Large intestine (tissue), 3 donors: ENCODE measurements at regions not wholly inside any gene's neighbourhood (a gene's known extent, or its start where the extent isn't known, plus 50 kb on each side); places are given as distances from the start of the nearest gene placed in this dataset.
"Not testable (repeated sequence)": the region's sequence is repeated elsewhere in the genome, so short reads cannot be mapped to it uniquely, and the experiment has no call there.

ENCODE experiments used
- DNase-seq, 2 donors: peaks; one replicate each; pipeline versions ENCODE4 v3.0.0 to v3.0.0-alpha.2; 2013
- H3K27ac ChIP-seq: one replicate; pipeline ENCODE4 v1.5.1; 2013; ENCODE audit warnings: low read length
- H3K27me3 ChIP-seq: 2 replicates; pipeline ENCODE4 v1.6.1; 2013; ENCODE audit warnings: low read length; ENCODE audit not compliant: control insufficient read depth, insufficient read depth
- H3K36me3 ChIP-seq: 2 replicates; pipeline ENCODE4 v1.6.1; 2013; ENCODE audit warnings: low read length; ENCODE audit not compliant: control insufficient read depth, insufficient read depth
- H3K4me1 ChIP-seq: one replicate; pipeline ENCODE4 v1.6.1; 2013; ENCODE audit warnings: low read length; ENCODE audit not compliant: control insufficient read depth, insufficient read depth
- H3K4me3 ChIP-seq: one replicate; pipeline ENCODE4 v1.5.1; 2013; ENCODE audit warnings: low read length
- H3K9me3 ChIP-seq: one replicate; pipeline ENCODE4 v1.6.1; 2013; ENCODE audit warnings: mild to moderate bottlenecking, low read depth, low read length, moderate library complexity; ENCODE audit not compliant: control insufficient read depth
- WGBS: methylation state at CpG from one replicate; pipeline ENCODE4 v1.1.5; 2013; ENCODE audit warnings: low lambda C conversion rate; ENCODE audit not compliant: insufficient coverage; 5-methylcytosine and 5-hydroxymethylcytosine counted together

DNA sequence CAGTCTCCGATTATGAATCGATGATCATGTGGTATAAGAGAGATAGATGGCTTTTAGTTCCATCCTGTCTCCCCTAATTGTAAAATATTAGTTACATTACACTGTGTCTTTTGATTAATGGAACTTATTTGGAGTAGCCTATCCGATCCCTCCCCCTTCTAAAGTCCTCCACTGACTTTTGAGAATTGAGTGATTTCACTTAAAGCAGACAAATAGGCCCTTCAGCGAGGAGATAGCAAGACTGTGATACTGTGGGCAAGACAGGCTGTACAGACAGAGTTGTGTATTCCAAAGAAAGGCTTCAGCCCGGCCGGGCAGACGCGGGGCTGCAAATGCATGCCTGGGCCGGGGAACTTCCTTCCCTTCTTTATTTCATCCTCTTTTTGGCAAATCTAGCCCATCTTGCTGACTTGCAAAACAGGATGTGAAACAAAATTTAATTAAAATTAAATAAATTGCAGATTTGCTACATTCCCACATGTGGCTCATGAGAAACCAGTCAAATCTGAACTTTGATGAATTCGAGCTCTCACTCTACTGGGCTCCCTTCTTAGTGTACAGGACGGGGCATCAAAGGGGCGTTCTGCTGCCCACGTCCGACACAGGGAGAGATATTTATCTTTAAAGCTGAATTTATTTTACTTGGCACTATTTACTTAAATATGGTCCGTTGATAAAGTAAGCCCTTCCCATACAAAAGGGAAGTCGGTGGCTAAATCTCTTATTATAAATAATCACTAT lies 314.8 kb downstream of the ZNF536 start:
- Histone ChIP-seq H3K4me1 (no peaks in the 10 kb centered on the region), H3K4me3 (no peak overlapping the region), H3K9me3 (no peaks in the 10 kb centered on the region), H3K27ac (no peak overlapping the region), H3K36me3 (no peaks in the 10 kb centered on the region), H3K27me3 (peaks cover 22% of the 10 kb centered on the region)
- no peak for DNase-seq
- WGBS: 0% methylated on average over 2 of the region's 16 CpGs

DNA sequence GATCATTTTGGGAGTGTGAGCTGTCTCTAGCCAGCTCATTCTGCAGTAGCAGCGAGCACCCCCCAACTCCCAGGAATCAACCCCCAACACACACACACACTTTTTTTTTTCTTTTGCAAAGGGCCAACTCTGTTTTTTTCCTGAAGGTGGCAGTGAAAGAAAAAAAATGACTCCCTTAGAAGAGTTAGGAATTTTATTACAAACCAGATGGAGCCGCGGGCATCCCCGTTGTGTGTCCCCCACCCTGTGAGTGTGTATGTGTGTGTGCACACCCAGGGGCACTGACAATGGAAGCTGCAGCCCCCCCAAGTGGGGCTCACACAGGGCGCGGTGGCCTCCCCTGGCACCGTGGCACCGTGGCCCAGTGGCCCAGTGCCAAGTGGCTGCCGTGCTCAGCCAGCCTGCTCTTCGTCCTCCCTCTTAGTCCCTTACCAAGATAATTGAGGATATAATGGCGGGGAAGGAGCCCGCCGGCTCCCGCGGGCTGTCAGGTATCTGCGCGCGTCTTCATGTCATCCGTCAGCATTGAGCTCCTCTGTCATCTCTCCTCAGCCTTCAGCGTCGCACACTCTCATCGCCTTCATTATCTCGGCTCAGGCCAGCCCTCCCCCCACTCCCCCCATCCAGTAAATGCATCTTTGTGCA lies 314.1 kb downstream of the ZNF536 start:
- Histone ChIP-seq H3K9me3 (no peaks in the 10 kb centered on the region), H3K36me3 (no peaks in the 10 kb centered on the region), H3K4me3 (no peak overlapping the region), H3K27ac (no peak overlapping the region), H3K27me3 (peaks cover 15% of the 10 kb centered on the region), H3K4me1 (no peaks in the 10 kb centered on the region)
- no CpG with 5 or more reads among the region's 23 CpGs for WGBS
- no peak for DNase-seq

DNA sequence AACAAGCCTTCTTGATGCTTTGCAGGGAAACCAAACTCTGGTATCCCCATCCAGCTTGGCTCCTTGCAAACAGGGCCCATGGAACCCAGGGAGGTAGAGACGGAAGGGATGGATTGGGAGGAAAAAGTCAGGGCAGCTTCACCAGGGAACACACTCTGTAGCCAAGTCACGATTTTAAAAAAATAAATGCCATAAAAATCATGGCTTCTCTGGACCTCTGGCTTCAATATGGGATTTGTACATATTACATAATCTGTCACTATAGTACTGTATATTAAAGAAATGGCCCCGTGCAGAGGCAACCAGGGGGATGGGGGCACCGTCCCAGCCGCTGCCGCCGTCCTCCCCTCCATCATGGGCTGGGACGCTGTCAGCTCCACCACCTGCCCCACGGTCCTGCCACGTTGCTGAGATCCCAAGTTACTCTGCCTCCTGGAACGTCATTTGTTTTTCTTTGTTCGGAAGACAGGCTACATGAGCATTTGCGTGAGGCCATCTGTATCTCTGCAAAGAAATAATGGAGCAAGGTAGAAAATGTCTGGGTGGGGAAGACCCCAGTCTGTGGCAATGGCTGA lies 313.3 kb downstream of the ZNF536 start:
- DNase-seq: no peak
- Histone ChIP-seq H3K27me3 (peaks cover 8% of the 10 kb centered on the region), H3K27ac (no peak overlapping the region), H3K9me3 (no peaks in the 10 kb centered on the region), H3K4me1 (no peaks in the 10 kb centered on the region), H3K4me3 (no peak overlapping the region), H3K36me3 (no peaks in the 10 kb centered on the region)
- WGBS: no CpG with 5 or more reads among the region's 13 CpGs

DNA sequence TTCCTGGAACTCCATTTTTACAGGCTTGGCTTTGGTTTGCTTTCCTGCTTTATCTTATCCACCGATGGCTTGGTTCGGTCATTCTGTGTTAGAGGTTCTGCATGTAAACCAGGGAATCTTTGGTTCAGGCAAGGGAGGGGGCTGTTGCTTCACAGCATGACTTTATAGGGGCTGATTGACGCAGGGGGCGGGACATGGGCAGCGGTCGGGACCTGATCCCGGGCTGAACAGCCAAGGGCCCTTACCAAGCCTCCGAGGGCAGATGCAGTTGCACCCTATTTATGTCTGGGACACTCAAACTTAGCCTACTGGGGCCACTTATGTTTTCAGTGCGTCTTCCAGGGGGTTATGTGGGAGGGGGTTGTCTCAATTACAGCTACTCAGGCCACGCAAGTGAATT lies 312.4 kb downstream of the ZNF536 start:
- Histone ChIP-seq H3K36me3 (no peaks in the 10 kb centered on the region), H3K4me3 (no peak overlapping the region), H3K27ac (no peak overlapping the region), H3K27me3 (peaks cover 6% of the 10 kb centered on the region), H3K4me1 (no peaks in the 10 kb centered on the region), H3K9me3 (no peaks in the 10 kb centered on the region)
- 15% methylated on average over 2 of the region's 10 CpGs for WGBS
- DNase-seq: no peak

DNA sequence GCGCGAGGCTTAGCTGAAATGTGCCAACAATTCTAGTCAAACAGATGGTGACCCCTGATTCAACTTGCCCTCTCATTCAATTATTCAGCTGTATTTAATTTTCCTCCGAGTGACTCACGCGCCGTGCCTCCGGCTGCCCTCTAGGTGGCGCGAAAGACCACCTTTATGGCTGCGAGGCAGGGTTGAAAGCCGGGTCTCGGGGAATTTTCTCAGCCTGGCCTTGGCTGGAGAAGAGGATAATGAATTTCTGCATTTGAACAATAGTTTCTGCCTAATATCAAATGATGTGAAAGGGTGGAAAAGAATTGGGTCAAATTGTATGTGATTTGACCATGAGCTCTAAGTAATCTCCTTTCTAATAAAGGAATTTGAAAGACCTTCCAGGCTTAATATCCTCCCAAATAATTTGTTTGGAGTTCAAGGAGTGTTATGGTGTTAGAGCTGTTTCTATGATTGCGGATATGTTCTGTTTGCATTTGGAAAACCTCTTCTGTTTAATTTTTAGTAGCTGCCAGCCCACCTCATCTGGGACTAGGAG lies 310.9 kb downstream of the ZNF536 start:
- Histone ChIP-seq H3K27me3 (peaks cover 6% of the 10 kb centered on the region), H3K36me3 (no peaks in the 10 kb centered on the region), H3K4me3 (no peak overlapping the region), H3K9me3 (no peaks in the 10 kb centered on the region), H3K4me1 (no peaks in the 10 kb centered on the region), H3K27ac (no peak overlapping the region)
- WGBS: 27% methylated on average over 3 of the region's 13 CpGs
- peak; percentile 51 to 58 for DNase-seq

DNA sequence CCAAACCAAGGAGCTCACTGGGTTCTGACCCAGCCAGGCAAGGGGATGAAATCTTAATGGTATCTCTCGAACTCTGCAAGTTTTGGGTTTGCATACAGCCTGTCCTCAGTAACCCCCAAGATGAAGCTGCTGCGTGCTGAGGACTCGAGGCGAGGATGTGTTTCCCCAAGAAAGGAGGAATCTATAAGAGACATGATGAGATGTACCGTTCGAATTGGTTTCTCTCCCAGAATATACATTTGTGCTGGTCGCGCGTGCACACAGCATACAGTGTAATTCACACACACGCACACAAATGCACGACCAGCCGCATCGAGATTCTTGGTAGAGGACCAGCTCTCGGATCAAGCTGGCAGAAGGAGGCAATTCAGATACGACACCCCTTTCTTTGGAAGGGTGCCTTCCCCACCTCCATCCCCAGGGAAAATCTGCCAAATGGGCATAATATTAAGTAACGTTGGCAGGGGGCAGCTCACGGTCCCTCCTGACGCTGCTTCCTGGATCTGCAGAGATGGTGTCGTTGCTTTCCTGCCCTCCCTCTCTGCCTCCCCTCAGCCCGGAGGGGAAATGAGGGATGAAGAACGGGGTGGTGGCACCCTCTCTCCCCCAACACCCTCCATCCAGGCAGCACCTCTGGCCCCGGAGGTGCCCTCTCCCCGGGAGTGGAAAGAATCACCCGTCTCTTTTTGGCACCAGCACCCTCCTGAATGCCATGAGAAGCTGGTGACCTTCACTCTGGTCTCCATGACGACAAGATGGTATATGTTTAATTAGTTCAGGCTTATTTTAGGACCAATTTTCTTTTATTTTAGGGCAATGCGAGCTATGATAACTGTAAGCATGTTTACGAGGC lies 310.2 kb downstream of the ZNF536 start:
- Histone ChIP-seq H3K27me3 (peaks cover 6% of the 10 kb centered on the region), H3K36me3 (no peaks in the 10 kb centered on the region), H3K27ac (no peak overlapping the region), H3K4me3 (no peak overlapping the region), H3K9me3 (no peaks in the 10 kb centered on the region), H3K4me1 (no peaks in the 10 kb centered on the region)
- 0% methylated on average over 2 of the region's 27 CpGs for WGBS
- no peak for DNase-seq

DNA sequence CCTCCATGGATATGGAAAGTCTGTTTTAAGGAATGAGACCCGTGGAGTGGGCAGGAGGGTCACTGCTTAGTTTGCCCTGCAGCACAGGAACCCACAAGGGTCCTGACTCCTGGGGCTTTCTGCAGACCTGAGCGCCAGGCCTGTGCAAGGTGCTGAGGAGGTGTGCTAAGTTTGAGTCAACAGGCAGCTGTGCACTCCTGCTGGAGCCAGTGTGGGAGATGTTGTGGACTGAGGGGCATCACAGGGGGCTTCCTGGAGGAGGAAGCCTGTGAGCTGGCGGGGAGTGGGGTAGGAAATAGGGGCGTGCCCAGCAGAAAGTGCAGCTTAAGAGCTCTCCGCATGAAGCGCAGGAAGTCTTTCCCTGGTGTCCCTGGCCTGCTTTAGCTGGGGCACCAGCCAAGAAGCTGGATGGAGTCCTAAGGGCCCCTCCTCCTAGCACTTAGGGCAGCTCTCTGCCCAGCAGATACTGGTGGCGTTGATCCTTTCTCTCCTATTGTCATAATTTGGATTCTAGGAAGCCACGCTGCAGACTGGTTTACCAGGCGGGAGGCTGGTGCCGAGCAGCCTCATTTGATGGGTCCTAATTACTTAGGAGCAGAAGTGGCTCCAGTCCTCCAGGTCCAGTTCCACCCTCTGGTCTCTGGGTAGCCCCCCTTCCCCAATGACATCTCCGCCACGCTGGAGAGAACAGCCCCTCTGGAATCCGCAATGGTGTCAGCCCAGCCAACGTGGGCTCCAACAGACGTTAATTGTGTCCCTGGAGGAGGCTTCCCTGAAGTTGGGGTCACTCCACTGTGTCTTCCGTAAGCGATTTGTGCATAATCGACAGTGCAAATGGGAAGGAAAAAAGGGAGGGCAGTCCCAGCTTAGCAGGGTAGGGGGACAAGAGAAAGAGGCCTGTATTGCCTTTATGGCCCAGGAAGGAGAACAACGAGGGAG lies 309.2 kb downstream of the ZNF536 start:
- no peaks in the 10 kb centered on the region for H3K36me3 ChIP-seq
- peaks cover 2% of the 10 kb centered on the region for H3K27me3 ChIP-seq
- H3K4me1 ChIP-seq: no peaks in the 10 kb centered on the region
- no peak overlapping the region for H3K27ac ChIP-seq
- no peak overlapping the region for H3K4me3 ChIP-seq
- DNase-seq: no peak
- 80% methylated on average over 1 of the region's 19 CpGs for WGBS
- no peaks in the 10 kb centered on the region for H3K9me3 ChIP-seq

DNA sequence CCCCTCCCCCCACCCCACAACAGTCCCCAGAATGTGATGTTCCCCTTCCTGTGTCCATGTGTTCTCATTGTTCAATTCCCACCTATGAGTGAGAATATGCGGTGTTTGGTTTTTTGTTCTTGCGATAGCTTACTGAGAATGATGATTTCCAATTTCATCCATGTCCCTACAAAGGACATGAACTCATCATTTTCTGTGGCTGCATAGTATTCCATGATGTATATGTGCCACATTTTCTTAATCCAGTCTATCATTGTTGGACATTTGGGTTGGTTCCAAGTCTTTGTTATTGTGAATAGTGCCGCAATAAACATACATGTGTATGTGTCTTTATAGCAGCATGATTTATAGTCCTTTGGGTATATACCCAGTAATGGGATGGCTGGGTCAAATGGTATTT lies 308.2 kb downstream of the ZNF536 start:
- DNase-seq, H3K4me1 ChIP-seq: not testable (repeated sequence)
- no CpG with 5 or more reads among the region's 3 CpGs for WGBS

DNA sequence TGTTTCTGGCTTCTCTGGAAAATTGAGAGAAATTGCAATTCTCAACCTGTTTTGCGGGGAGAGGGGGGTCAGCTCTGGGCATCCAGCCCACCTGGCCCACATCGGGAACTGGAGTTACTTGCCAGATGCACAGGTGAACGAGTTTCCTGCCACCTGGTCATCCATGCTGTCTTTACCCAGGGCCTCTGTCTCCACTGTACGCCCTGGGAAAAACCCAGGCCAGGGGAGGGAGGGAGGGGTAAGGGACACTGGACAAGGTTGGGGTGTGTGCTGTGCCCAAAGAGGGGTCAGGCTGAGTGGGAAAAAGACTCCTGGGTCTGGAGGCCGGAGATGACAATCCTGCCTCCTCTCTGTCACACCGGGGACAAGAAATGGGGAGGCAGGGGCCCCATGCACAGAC lies 307.6 kb downstream of the ZNF536 start:
- Histone ChIP-seq H3K36me3 (no peaks in the 10 kb centered on the region), H3K27me3 (peaks cover 2% of the 10 kb centered on the region)

More for the DNA sequence above, 308.2 kb downstream of the ZNF536 start:
- H3K4me3 ChIP-seq, H3K27me3 ChIP-seq, H3K9me3 ChIP-seq, H3K27ac ChIP-seq, H3K36me3 ChIP-seq: not testable (repeated sequence)

More for the DNA sequence above, 307.6 kb downstream of the ZNF536 start:
- Histone ChIP-seq H3K4me3 (no peak overlapping the region), H3K4me1 (no peaks in the 10 kb centered on the region), H3K9me3 (no peaks in the 10 kb centered on the region), H3K27ac (no peak overlapping the region)
- no CpG with 5 or more reads among the region's 6 CpGs for WGBS
- no peak for DNase-seq
